NOMO-1 treated with DMSO at 0.1 percent for 48 hours (cell line): ENCODE measurements at regions not wholly inside any gene's neighbourhood (a gene's known extent, or its start where the extent isn't known, plus 50 kb on each side); places are given as distances from the start of the nearest gene placed in this dataset.
"Not testable (repeated sequence)": the region's sequence is repeated elsewhere in the genome, so short reads cannot be mapped to it uniquely, and the experiment has no call there.

Source experiments
- DNase-seq: peaks from one replicate; lab custom pipeline; 2025; ENCODE audit not compliant: unreplicated experiment; lab: John Stamatoyannopoulos, UW

GRCh38 chr6:8361259-8361658 is 74.1 kb downstream of the SLC35B3 start:
- DNase-seq = peak; percentile 29

GRCh38 chr6:8352966-8353340 is 82.4 kb downstream of the SLC35B3 start:
- no peak for DNase-seq

- no peak for DNase-seq
These were observed 82.9 kb downstream of the SLC35B3 start for GRCh38 chr6:8352335-8352965.

- no peak for DNase-seq
These were observed 91.7 kb downstream of the SLC35B3 start for GRCh38 chr6:8343600-8343999.

GRCh38 chr6:8342241-8342819 is 93.0 kb downstream of the SLC35B3 start:
- no peak for DNase-seq

- DNase-seq = no peak
These were observed 98.2 kb downstream of the SLC35B3 start for GRCh38 chr6:8337147-8337546.

- no peak for DNase-seq
These were observed 98.8 kb downstream of the SLC35B3 start for GRCh38 chr6:8336406-8337057.

- DNase-seq = no peak
These were observed 99.4 kb downstream of the SLC35B3 start for GRCh38 chr6:8335896-8336295.

GRCh38 chr6:8335381-8335780 is 100.0 kb downstream of the SLC35B3 start:
- no peak for DNase-seq

- no peak for DNase-seq
These were observed 101.2 kb downstream of the SLC35B3 start for GRCh38 chr6:8334113-8334512.

- DNase-seq = no peak
These were observed 105.8 kb downstream of the SLC35B3 start for GRCh38 chr6:8329562-8329961.

- no peak for DNase-seq
These were observed 109.6 kb downstream of the SLC35B3 start for GRCh38 chr6:8325743-8326142.

- no peak for DNase-seq
These were observed 112.7 kb downstream of the SLC35B3 start for GRCh38 chr6:8322659-8323058.

GRCh38 chr6:8321671-8322404 is 113.5 kb downstream of the SLC35B3 start:
- DNase-seq = no peak

- no peak for DNase-seq
These were observed 120.2 kb downstream of the SLC35B3 start for GRCh38 chr6:8315154-8315553.

GRCh38 chr6:8301502-8301901 is 133.8 kb downstream of the SLC35B3 start:
- no peak for DNase-seq

GRCh38 chr6:8299034-8299433 is 136.3 kb downstream of the SLC35B3 start:
- no peak for DNase-seq

- not testable (repeated sequence) for DNase-seq
These were observed 152.4 kb downstream of the SLC35B3 start for GRCh38 chr6:8282946-8283345.

GRCh38 chr6:8282380-8282779 is 153.0 kb downstream of the SLC35B3 start:
- DNase-seq = no peak

- no peak for DNase-seq
These were observed 156.1 kb downstream of the SLC35B3 start for GRCh38 chr6:8279041-8279805.

- no peak for DNase-seq
These were observed 156.8 kb downstream of the SLC35B3 start for GRCh38 chr6:8278562-8278961.
